OCI-LY3 (cell line): ENCODE measurements at regions not wholly inside any gene's neighbourhood (a gene's known extent, or its start where the extent isn't known, plus 50 kb on each side); places are given as distances from the start of the nearest gene placed in this dataset.

Experiments used
- H2AFZ ChIP-seq: fragments of 200-600, 300-600 bp; shearing (Covaris generic); 2 replicates; pipeline ENCODE4 v1.6.0; 2014; ENCODE audit warnings: antibody characterized with exemption, low read depth, low read length
- H3K27ac ChIP-seq: fragments of 200-600, 300-600 bp; sonication (generic); 2 replicates; pipeline ENCODE4 v1.5.1; 2014; ENCODE audit warnings: mild to moderate bottlenecking, low read length, moderate library complexity, mixed read lengths
- H3K27me3 ChIP-seq: fragments of 200-600, 300-600 bp; sonication (generic); 2 replicates; pipeline ENCODE4 v1.6.1; 2014; ENCODE audit warnings: low read depth, low read length, mixed read lengths
- H3K36me3 ChIP-seq: fragments of 200-600, 300-600 bp; sonication (generic); replicated peaks from 2 replicates; pipeline ENCODE3; 2014; ENCODE audit warnings: low read depth, low read length, mixed read lengths
- H3K4me1 ChIP-seq: fragments of 300-600, 200-600 bp; sonication (generic); 2 replicates; pipeline ENCODE4 v1.6.1; 2014; ENCODE audit warnings: low read length, mixed read lengths
- H3K4me2 ChIP-seq: fragments of 200-600, 300-600 bp; sonication (generic); 2 replicates; pipeline ENCODE4 v1.6.1; 2014; ENCODE audit warnings: low read length, mixed read lengths
- H3K4me3 ChIP-seq: fragments of 300-600, 200-600 bp; sonication (generic); 2 replicates; pipeline ENCODE4 v1.5.1; 2014; ENCODE audit warnings: antibody characterized with exemption, mild to moderate bottlenecking, low read length, moderate library complexity
- H3K79me2 ChIP-seq: fragments of 300-600, 200-600 bp; shearing (Covaris generic); 2 replicates; pipeline ENCODE4 v1.6.1; 2014; ENCODE audit warnings: mild to moderate bottlenecking, low read length, mixed read lengths
- H3K9ac ChIP-seq: fragments of 300-600, 200-600 bp; shearing (Covaris generic); 2 replicates; pipeline ENCODE4 v1.6.0; 2014; ENCODE audit warnings: mild to moderate bottlenecking, low read length, moderate library complexity
- H3K9me3 ChIP-seq: fragments of 200-600, 300-600 bp; shearing (Covaris generic); 2 replicates; pipeline ENCODE4 v1.6.1; 2014; ENCODE audit warnings: low read length, mixed read lengths; ENCODE audit not compliant: insufficient read depth
- H4K20me1 ChIP-seq: fragments of 200-600, 300-600 bp; sonication (generic); 2 replicates; pipeline ENCODE4 v1.6.1; 2016; ENCODE audit warnings: low read length, mixed read lengths; ENCODE audit not compliant: insufficient read depth
- EZH2phosphoT487 ChIP-seq: fragments of 200-600 bp; shearing (Covaris generic); IDR thresholded peaks from 2 replicates; pipeline ENCODE4 v1.6.1; 2018; ENCODE audit warnings: antibody characterized with exemption, mixed run types, low read depth
- TF ChIP-seq, protein P1 (sequence below): fragments of 200-600, 300-600 bp; sonication (generic); IDR thresholded peaks from 2 replicates; pipeline ENCODE4 v1.5.1; 2014; ENCODE audit warnings: antibody characterized with exemption, low read length, low read depth

DNA sequence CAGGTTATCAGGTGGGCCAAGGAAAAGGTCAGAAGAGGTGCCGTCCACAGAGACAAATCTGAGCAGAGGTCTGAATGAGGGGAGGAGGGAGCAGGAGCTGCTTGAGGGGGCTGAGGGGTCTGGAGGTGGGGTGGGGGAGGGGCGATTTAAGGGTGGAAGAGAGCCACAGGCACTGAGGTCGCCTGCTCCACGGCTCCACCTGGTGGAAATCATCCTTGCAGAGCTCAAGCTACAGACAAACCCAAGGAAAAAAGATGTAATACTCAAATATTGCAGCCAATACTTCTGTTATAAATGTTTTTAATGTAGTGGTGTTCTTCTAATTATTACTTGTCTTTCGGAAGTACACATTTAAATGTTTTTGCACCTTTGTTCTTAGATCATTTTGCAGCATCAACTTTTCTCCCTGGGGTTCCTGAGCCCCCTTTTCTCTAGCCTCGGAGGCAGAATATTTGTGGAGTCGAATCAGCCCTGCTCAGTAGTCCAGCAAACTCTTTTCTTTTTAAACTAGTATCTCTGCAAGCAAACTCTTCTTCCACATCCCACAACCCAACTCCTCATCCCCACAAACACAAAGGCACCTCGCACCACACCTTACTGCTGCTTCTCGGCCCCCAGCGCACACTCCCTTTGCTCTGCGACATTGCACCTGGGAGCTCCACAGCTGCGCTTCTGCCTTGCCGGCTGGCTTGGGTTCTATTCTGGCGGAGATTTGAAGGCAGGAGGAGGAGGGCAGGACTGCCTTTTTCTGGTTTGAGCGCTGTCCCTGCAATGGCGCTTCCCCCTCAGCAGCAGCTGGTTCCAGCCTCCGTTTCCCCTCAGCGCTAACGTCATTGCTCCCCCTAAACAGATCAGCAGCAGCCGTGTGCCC lies 51.0 kb upstream of the TFAP2A start:
- Histone ChIP-seq H3K27me3 (peaks cover 3% of the 10 kb centered on the region; the same call in 1 of the 2 replicates), H3K9ac (no peak overlapping the region), H3K79me2 (no peaks in the 10 kb centered on the region), H4K20me1 (no peaks in the 10 kb centered on the region), H3K4me2 (no peak overlapping the region), H3K36me3 (no peaks in the 10 kb centered on the region), H3K4me1 (peaks cover 15% of the 10 kb centered on the region), H2AFZ (no peak overlapping the region), H3K27ac (no peak overlapping the region), H3K4me3 (no peak overlapping the region), H3K9me3 (no peaks in the 10 kb centered on the region)
- TF ChIP-seq, protein P1, sequence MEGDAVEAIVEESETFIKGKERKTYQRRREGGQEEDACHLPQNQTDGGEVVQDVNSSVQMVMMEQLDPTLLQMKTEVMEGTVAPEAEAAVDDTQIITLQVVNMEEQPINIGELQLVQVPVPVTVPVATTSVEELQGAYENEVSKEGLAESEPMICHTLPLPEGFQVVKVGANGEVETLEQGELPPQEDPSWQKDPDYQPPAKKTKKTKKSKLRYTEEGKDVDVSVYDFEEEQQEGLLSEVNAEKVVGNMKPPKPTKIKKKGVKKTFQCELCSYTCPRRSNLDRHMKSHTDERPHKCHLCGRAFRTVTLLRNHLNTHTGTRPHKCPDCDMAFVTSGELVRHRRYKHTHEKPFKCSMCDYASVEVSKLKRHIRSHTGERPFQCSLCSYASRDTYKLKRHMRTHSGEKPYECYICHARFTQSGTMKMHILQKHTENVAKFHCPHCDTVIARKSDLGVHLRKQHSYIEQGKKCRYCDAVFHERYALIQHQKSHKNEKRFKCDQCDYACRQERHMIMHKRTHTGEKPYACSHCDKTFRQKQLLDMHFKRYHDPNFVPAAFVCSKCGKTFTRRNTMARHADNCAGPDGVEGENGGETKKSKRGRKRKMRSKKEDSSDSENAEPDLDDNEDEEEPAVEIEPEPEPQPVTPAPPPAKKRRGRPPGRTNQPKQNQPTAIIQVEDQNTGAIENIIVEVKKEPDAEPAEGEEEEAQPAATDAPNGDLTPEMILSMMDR, result peak; percentile 56
- TF ChIP-seq EZH2phosphoT487, result no peak
